Hepatocyte (in vitro differentiated cells): ENCODE measurements at regions not wholly inside any gene's neighbourhood (a gene's known extent, or its start where the extent isn't known, plus 50 kb on each side); places are given as distances from the start of the nearest gene placed in this dataset.

ENCODE experiments used
- CTCF ChIP-seq: fragments of 200-600 bp; sonication (generic); IDR thresholded peaks from 2 replicates; pipeline ENCODE4 v1.5.1; 2016; ENCODE audit warnings: antibody characterized with exemption, mild to moderate bottlenecking; ENCODE audit not compliant: poor library complexity
- EZH2phosphoT487 ChIP-seq: fragments of 200-600 bp; sonication (generic); IDR thresholded peaks from one replicate; pipeline ENCODE4 v1.6.1; 2018; ENCODE audit warnings: antibody characterized with exemption, mild to moderate bottlenecking, low read depth, moderate library complexity; ENCODE audit not compliant: unreplicated experiment, severe bottlenecking

GRCh38 chr1:4053160-4053748 is 153.2 kb upstream of the C1orf174 start:
- no peak for TF ChIP-seq CTCF
- TF ChIP-seq EZH2phosphoT487: no peak
